ENCODE measurements at regions not wholly inside any gene's neighbourhood (a gene's known extent, or its start where the extent isn't known, plus 50 kb on each side); places are given as distances from the start of the nearest gene placed in this dataset.
"Not testable (repeated sequence)": the region's sequence is repeated elsewhere in the genome, so short reads cannot be mapped to it uniquely, and the experiment has no call there.

DNA sequence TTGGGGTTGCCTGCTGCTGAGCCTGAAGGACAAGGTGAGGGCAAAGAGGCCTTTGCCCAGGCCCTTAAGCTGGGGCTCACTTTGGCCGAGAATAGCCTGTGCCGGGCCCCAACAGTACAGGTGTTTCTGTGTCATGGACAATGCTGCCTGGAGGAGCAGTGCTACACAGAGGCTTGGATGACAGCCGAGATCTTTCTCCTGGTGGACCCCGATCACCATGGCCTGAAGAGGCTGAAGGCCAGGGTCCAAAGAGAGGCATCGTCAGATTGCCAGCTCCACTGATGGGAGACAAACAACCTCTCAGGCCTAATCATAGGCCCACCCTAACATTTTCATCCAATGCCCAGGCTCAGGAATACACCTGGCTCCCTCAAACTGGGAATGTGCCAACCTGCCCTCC, 232.8 kb downstream of the POTEH start:
- TF ChIP-seq TOX (CRISPR knock-in tag; IDR thresholded peaks at IDR 0.05; ENCODE audit: borderline replicate concordance); ZFP30 (CRISPR knock-in tag; IDR thresholded peaks at IDR 0.05); CREB5 (CRISPR knock-in tag; IDR thresholded peaks at IDR 0.05; ENCODE audit: low read depth): not testable (repeated sequence)
- TF ChIP-seq, protein P1, sequence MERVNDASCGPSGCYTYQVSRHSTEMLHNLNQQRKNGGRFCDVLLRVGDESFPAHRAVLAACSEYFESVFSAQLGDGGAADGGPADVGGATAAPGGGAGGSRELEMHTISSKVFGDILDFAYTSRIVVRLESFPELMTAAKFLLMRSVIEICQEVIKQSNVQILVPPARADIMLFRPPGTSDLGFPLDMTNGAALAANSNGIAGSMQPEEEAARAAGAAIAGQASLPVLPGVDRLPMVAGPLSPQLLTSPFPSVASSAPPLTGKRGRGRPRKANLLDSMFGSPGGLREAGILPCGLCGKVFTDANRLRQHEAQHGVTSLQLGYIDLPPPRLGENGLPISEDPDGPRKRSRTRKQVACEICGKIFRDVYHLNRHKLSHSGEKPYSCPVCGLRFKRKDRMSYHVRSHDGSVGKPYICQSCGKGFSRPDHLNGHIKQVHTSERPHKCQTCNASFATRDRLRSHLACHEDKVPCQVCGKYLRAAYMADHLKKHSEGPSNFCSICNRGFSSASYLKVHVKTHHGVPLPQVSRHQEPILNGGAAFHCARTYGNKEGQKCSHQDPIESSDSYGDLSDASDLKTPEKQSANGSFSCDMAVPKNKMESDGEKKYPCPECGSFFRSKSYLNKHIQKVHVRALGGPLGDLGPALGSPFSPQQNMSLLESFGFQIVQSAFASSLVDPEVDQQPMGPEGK (CRISPR knock-in tag; IDR thresholded peaks at IDR 0.05; ENCODE audit: borderline replicate concordance), result not testable (repeated sequence)
- TF ChIP-seq, protein P2, sequence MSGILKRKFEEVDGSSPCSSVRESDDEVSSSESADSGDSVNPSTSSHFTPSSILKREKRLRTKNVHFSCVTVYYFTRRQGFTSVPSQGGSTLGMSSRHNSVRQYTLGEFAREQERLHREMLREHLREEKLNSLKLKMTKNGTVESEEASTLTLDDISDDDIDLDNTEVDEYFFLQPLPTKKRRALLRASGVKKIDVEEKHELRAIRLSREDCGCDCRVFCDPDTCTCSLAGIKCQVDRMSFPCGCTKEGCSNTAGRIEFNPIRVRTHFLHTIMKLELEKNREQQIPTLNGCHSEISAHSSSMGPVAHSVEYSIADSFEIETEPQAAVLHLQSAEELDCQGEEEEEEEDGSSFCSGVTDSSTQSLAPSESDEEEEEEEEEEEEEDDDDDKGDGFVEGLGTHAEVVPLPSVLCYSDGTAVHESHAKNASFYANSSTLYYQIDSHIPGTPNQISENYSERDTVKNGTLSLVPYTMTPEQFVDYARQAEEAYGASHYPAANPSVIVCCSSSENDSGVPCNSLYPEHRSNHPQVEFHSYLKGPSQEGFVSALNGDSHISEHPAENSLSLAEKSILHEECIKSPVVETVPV (CRISPR knock-in tag; IDR thresholded peaks at IDR 0.05), result not testable (repeated sequence)
